Neuron (in vitro differentiated cells): ENCODE measurements at regions not wholly inside any gene's neighbourhood (a gene's known extent, or its start where the extent isn't known, plus 50 kb on each side); places are given as distances from the start of the nearest gene placed in this dataset.
"Not testable (repeated sequence)": the region's sequence is repeated elsewhere in the genome, so short reads cannot be mapped to it uniquely, and the experiment has no call there.

Source experiments
- H2AFZ ChIP-seq: one replicate; pipeline ENCODE4 v1.6.1; 2013; ENCODE audit warnings: low read depth, mild to moderate bottlenecking, inconsistent platforms, low read length, moderate library complexity
- H3K27me3 ChIP-seq: one replicate; pipeline ENCODE4 v1.6.1; 2013; ENCODE audit warnings: low read length; ENCODE audit not compliant: insufficient read depth
- H3K36me3 ChIP-seq: one replicate; pipeline ENCODE4 v1.6.1; 2013; ENCODE audit warnings: low read length; ENCODE audit not compliant: insufficient read depth
- H3K4me1 ChIP-seq: one replicate; pipeline ENCODE4 v1.6.1; 2013; ENCODE audit warnings: low read length; ENCODE audit not compliant: insufficient read depth
- H3K4me3 ChIP-seq: 2 replicates; pipeline ENCODE4 v1.5.1; 2013; ENCODE audit warnings: mild to moderate bottlenecking, low read length, moderate library complexity
- H3K9me3 ChIP-seq: one replicate; pipeline ENCODE4 v1.6.1; 2013; ENCODE audit warnings: low read length

- peaks cover 33% of the 10 kb centered on the region for H3K4me1 ChIP-seq
- H3K36me3 ChIP-seq, result no peaks in the 10 kb centered on the region
- no peaks in the 10 kb centered on the region for H3K27me3 ChIP-seq
- H3K9me3 ChIP-seq, result no peaks in the 10 kb centered on the region
- peak overlapping the region; percentile 69 for H2AFZ ChIP-seq
- H3K4me3 ChIP-seq, result no peak overlapping the region
Observed at GRCh38 chr6:146914489-146915483, 289.4 kb upstream of the STXBP5 start.

- Histone ChIP-seq H3K36me3 (no peaks in the 10 kb centered on the region), H3K4me1 (peaks cover 29% of the 10 kb centered on the region), H3K9me3 (no peaks in the 10 kb centered on the region), H3K4me3 (no peak overlapping the region), H3K27me3 (no peaks in the 10 kb centered on the region), H2AFZ (no peak overlapping the region)
Observed at GRCh38 chr6:146915671-146916127, 288.5 kb upstream of the STXBP5 start.

- Histone ChIP-seq H2AFZ (no peak overlapping the region), H3K27me3 (no peaks in the 10 kb centered on the region), H3K36me3 (no peaks in the 10 kb centered on the region), H3K4me3 (no peak overlapping the region), H3K9me3 (no peaks in the 10 kb centered on the region), H3K4me1 (peaks cover 29% of the 10 kb centered on the region)
Observed at GRCh38 chr6:146916435-146917025, 287.7 kb upstream of the STXBP5 start.

- H3K4me1 ChIP-seq, result peaks cover 29% of the 10 kb centered on the region
- no peaks in the 10 kb centered on the region for H3K27me3 ChIP-seq
- H3K36me3 ChIP-seq, result no peaks in the 10 kb centered on the region
- no peak overlapping the region for H2AFZ ChIP-seq
- no peak overlapping the region for H3K4me3 ChIP-seq
- H3K9me3 ChIP-seq, result no peaks in the 10 kb centered on the region
Observed at GRCh38 chr6:146917182-146917581, 287.0 kb upstream of the STXBP5 start.

- no peaks in the 10 kb centered on the region for H3K27me3 ChIP-seq
Observed at GRCh38 chr6:146917979-146918378, 286.2 kb upstream of the STXBP5 start.

DNA sequence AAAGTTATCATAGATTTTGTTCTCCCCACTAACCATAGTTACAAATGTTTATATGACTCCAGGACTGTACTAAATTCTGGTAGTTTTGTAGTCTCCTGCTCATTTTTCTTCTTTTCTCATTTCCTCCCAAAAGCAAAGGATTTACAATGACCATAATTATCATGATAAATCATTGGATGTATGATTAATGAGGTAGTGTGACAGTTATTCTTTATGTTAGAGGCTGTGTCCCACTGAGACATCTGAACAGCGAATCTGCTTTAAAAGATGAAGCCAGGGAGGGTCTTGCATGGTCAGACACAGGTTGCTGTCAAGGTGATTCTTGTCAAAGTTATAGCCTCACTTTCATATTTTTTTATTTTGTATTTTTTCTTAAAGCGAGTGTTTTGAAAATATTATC, 285.2 kb upstream of the STXBP5 start:
- Histone ChIP-seq H3K4me3 (no peak overlapping the region), H3K36me3 (no peaks in the 10 kb centered on the region), H3K4me1 (peaks cover 18% of the 10 kb centered on the region), H3K27me3 (no peaks in the 10 kb centered on the region), H3K9me3 (no peaks in the 10 kb centered on the region), H2AFZ (no peak overlapping the region)

More at GRCh38 chr6:146917979-146918378, 286.2 kb upstream of the STXBP5 start:
- no peak overlapping the region for H3K4me3 ChIP-seq
- H2AFZ ChIP-seq, result no peak overlapping the region
- H3K36me3 ChIP-seq, result no peaks in the 10 kb centered on the region
- H3K9me3 ChIP-seq, result no peaks in the 10 kb centered on the region
- H3K4me1 ChIP-seq, result peaks cover 28% of the 10 kb centered on the region

DNA sequence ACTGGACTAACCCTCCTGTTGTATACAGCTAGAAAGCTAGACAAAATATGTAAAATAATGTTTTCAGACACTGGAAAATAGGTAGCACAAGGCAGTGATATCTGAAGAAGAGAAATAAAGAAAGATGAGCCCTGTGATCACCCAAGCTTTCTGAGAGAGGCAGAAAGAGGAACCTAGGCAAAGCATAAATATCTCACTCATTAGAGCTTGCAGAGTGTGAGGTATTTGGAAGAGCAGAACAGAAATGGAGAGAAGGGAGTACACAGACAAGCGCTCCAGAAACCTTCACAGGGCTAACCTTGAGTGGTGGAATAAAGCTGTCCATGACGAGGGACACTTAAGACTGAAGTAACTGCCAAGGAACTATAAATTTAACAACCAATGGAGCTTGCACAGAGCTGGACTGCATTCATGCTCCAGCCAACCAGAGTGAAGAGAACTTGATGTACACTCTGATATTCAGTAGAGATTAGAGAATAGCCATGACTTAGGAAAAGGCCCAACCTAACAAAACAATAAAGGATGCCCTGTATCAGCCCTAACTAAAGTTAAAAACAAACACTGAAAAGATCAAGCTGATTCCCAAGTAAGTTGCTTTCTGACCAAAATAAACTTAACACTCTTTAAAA, 280.9 kb upstream of the STXBP5 start:
- Histone ChIP-seq H3K9me3 (no peaks in the 10 kb centered on the region), H3K27me3 (no peaks in the 10 kb centered on the region), H2AFZ (no peak overlapping the region), H3K36me3 (no peaks in the 10 kb centered on the region), H3K4me1 (peaks cover 3% of the 10 kb centered on the region), H3K4me3 (no peak overlapping the region)

DNA sequence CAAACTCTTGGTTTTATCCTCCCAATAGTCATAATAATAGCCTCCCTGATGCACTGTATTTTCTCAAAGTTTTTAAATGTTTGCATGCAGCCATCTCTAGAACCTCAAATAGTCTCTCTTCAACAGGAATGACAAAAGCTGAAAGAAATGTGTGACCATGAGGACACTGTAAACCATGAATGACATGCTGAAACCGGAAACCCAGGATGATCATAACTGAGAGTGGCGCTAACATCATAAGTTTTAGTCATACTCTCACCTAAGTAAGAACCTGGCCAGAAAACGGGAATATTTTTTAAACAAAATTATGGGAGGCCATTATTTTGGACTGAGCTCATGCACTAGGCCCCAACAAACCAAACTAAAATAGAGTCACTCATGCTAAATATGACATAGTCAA, 278.4 kb upstream of the STXBP5 start:
- H2AFZ ChIP-seq, result no peak overlapping the region
- H3K9me3 ChIP-seq, result no peaks in the 10 kb centered on the region
- no peaks in the 10 kb centered on the region for H3K4me1 ChIP-seq
- no peaks in the 10 kb centered on the region for H3K27me3 ChIP-seq
- no peaks in the 10 kb centered on the region for H3K36me3 ChIP-seq
- no peak overlapping the region for H3K4me3 ChIP-seq

- Histone ChIP-seq H3K4me1 (no peaks in the 10 kb centered on the region), H3K9me3 (no peaks in the 10 kb centered on the region), H3K36me3 (no peaks in the 10 kb centered on the region), H3K4me3 (no peak overlapping the region), H3K27me3 (no peaks in the 10 kb centered on the region), H2AFZ (no peak overlapping the region)
Observed at GRCh38 chr6:146928503-146928902, 275.7 kb upstream of the STXBP5 start.

DNA sequence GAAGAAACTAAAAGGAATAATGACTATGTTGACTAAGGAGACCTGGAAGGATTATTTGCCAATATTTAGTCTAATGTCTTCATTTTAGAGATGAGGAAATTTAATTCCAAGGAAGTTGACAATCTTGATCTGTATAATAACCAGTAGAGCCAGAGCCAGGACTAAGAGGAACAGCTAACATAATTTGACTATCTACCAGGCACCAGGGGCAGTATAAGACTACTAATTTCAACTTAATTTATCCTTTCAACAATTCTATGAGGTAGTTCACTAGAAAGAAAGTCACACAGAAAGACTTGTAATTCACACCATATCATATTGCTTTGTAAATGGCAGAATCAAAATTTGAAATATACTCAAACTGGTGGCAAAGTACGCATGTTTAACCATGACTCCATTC, 273.0 kb upstream of the STXBP5 start:
- no peaks in the 10 kb centered on the region for H3K9me3 ChIP-seq
- no peaks in the 10 kb centered on the region for H3K36me3 ChIP-seq
- no peak overlapping the region for H2AFZ ChIP-seq
- no peaks in the 10 kb centered on the region for H3K4me1 ChIP-seq
- no peak overlapping the region for H3K4me3 ChIP-seq
- H3K27me3 ChIP-seq, result no peaks in the 10 kb centered on the region

- no peaks in the 10 kb centered on the region for H3K4me1 ChIP-seq
Observed at GRCh38 chr6:146937316-146937715, 266.9 kb upstream of the STXBP5 start.

DNA sequence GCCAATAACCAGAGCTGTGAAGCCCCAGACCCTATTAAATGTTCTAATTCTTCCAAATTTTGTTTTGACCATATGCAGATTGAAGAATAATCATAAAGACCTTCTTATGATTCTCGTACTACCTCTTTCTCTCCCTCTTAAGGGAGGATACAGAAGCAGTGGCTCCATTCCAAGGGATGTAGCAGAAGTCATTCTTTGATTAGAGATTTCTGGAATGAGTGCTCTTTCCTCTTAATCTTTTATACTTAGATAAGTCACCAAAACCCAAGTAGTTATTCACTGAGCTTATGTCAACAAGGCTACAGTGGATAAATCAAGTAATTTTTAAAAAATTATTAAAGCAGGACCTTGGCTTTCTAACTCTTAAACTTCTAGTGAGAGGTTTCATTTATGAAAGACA, 266.0 kb upstream of the STXBP5 start:
- H3K4me1 ChIP-seq, result no peaks in the 10 kb centered on the region
- H3K9me3 ChIP-seq, result no peaks in the 10 kb centered on the region
- no peaks in the 10 kb centered on the region for H3K27me3 ChIP-seq
- no peak overlapping the region for H2AFZ ChIP-seq
- no peak overlapping the region for H3K4me3 ChIP-seq
- no peaks in the 10 kb centered on the region for H3K36me3 ChIP-seq

More at GRCh38 chr6:146937316-146937715, 266.9 kb upstream of the STXBP5 start:
- no peaks in the 10 kb centered on the region for H3K9me3 ChIP-seq
- no peak overlapping the region for H2AFZ ChIP-seq
- no peak overlapping the region for H3K4me3 ChIP-seq
- no peaks in the 10 kb centered on the region for H3K36me3 ChIP-seq
- no peaks in the 10 kb centered on the region for H3K27me3 ChIP-seq

GRCh38 chr6:146939456-146939855, 264.8 kb upstream of the STXBP5 start:
- H3K27me3 ChIP-seq, H3K36me3 ChIP-seq, H3K9me3 ChIP-seq, H3K4me1 ChIP-seq, H2AFZ ChIP-seq, H3K4me3 ChIP-seq: not testable (repeated sequence)
